ENCODE measurements at regions not wholly inside any gene's neighbourhood (a gene's known extent, or its start where the extent isn't known, plus 50 kb on each side); places are given as distances from the start of the nearest gene placed in this dataset.

- TF ChIP-seq CTCF (IDR thresholded peaks at IDR 0.05; ENCODE audit: low read depth, low read length), result no peak
- no peak for TF ChIP-seq POLR2A (IDR thresholded peaks at IDR 0.05; ENCODE audit: extremely low read depth, insufficient read length)
These were observed 115.8 kb upstream of the ZNF678 start for GRCh38 chr1:227447531-227447990.

Data from NB4 (cell line).